Fibroblast of the aortic adventitia (primary cell): ENCODE measurements at regions not wholly inside any gene's neighbourhood (a gene's known extent, or its start where the extent isn't known, plus 50 kb on each side); places are given as distances from the start of the nearest gene placed in this dataset.

Source experiments
- DNase-seq: peaks from one replicate; pipeline ENCODE4 v3.0.0-alpha.2; 2010; ENCODE audit warnings: low read depth
- H3K4me3 ChIP-seq: 2 replicates; pipeline ENCODE4 v1.5.1; 2011; ENCODE audit warnings: low read depth, mild to moderate bottlenecking, control low read depth, low read length, moderate library complexity
- CTCF ChIP-seq: IDR thresholded peaks from 2 replicates; pipeline ENCODE4 v1.5.1; 2011; ENCODE audit warnings: mild to moderate bottlenecking, low read length, control low read depth, inconsistent platforms; ENCODE audit not compliant: insufficient read depth

GRCh38 chr13:22194106-22194805, 523.4 kb downstream of the FGF9 start:
- no peak for DNase-seq
- TF ChIP-seq CTCF = no peak
- no peak overlapping the region for H3K4me3 ChIP-seq

- no peak for DNase-seq
- TF ChIP-seq CTCF = no peak
- H3K4me3 ChIP-seq = no peak overlapping the region
Measured at GRCh38 chr13:22195726-22196125, 524.9 kb downstream of the FGF9 start.

DNA sequence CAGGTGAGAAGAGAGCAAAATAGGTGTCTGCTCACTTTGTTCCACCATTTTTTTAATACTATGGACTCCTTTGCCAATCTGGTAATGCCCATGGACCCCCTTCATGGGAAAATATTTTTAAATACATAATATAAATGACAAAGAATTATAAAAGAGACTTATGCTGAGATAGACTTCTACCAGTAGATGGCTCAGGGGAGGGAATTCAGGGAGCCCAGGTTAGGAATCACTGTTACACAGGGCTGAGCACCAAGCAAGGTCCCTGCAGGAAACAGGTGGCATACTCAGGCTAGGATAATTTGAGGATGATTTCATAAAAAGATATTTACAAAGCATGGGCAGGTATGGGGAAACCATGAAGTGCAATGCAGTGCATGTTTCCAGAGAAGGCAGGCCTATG, 525.9 kb downstream of the FGF9 start:
- no peak for TF ChIP-seq CTCF
- H3K4me3 ChIP-seq = no peak overlapping the region
- no peak for DNase-seq

DNA sequence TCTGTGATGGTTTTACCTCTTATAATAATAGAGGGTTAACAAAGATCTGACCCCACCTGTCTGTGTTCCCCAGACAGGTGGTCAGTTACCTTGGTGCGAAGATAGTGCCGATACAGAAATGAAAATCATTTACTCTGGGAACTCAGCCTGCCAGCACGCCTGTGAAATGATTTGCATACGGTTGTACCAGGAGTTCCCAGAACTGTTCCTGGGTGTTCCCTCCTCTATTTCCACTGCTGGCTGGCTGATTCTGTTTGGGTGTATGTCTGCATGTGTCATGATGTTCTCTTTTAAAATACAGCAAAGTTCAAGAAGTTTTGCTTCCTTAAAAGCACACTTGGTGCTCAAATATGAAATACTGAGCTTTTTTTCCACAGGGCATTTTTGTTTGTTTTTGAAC, 527.1 kb downstream of the FGF9 start:
- H3K4me3 ChIP-seq = no peak overlapping the region
- DNase-seq = no peak
- no peak for TF ChIP-seq CTCF

DNA sequence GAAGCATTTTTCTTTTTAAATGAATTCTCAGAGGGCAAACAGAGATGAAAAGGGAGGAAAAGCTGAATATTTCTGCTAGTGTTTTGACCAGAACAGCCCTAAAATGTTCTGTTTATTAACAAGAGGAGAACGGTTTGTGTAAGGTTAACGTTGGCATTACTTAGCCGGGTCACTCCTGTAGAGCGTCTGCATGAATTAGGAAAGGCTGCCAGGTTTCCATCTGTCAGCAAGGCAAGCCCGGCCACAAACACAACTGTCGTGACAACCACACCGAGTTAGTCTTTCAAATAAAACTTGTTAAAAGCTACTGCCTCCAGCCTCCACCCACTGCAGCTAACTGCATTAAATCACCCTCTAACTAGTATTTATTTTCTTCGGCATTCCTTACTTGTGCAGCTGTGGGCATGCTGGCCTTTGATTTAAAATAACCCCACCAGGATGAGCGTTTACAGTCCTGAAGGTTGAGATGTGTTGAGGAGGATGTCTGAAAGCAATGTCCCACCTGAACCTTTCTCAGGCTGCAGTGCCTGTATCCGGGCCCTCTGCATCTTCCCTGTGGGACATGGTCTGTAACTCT, 527.9 kb downstream of the FGF9 start:
- DNase-seq = no peak
- no peak overlapping the region for H3K4me3 ChIP-seq
- no peak for TF ChIP-seq CTCF

- DNase-seq = no peak
- no peak overlapping the region for H3K4me3 ChIP-seq
- no peak for TF ChIP-seq CTCF
Measured at GRCh38 chr13:22200440-22200839, 529.6 kb downstream of the FGF9 start.
